Hippocampal formation (tissue), 2 donors: ENCODE measurements at regions not wholly inside any gene's neighbourhood (a gene's known extent, or its start where the extent isn't known, plus 50 kb on each side); places are given as distances from the start of the nearest gene placed in this dataset.
A peak's percentile ranks its signal among the peaks of the same experiment; 100 is the strongest.
"Not testable (repeated sequence)": the region's sequence is repeated elsewhere in the genome, so short reads cannot be mapped to it uniquely, and the experiment has no call there.

Source experiments
- DNase-seq, 2 donors: peaks; one replicate each; lab custom pipeline; 2025; lab: John Stamatoyannopoulos, UW

DNA sequence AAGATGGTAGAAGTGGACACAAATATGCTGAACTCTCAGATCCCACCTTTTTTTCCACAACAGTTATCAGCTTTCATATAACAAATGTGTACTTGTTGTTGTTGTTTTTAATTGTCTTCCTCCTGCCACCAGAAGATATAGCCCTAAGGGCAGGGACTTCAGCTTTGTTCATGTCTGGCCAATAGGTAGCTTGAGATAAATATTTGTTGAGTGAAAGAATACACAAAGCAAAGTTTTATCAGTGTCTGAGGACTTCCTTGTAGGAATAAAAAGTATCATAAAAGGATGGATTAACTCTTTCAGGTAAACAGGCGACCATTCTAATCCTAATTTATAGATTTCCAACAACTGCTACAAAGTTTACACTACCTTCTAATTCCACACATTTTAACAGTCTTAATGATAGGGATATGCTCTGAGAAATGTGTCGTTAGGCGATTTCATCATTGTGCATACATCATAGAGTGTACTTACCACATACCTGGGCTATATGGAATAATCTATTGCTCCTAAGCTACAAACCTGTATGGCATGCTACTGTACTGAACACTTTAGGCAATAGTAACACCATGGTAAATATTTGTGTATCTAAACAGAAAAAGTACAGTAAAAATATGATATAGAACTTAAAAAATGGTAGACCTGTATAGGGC, 186.1 kb downstream of the ATOH1 start:
- no peak for DNase-seq

GRCh38 chr4:94015956-94016355, 187.4 kb downstream of the ATOH1 start:
- DNase-seq = no peak

DNA sequence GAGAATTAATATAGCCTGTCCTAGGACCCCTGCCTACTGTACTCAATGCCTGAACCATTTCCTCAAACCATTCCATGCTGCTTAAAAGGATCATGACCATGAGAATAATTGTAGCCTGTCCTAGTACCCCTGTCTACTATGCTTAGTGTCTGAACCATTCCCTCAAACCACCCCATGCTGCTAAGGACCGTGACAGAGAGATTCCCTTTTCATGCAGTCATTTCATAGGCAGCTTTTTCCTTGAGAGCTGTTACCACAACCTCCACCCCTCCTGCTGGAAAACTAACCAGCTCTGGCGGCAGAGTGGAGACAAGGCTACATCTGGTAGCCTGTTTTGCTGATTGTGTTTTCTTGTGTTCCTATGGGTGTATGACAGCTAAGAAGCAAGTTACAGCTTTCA, 174.9 kb upstream of the SMARCAD1 start:
- no peak for DNase-seq

- no peak for DNase-seq
Measured at GRCh38 chr4:94036964-94037363, 170.7 kb upstream of the SMARCAD1 start.

GRCh38 chr4:94038195-94038594, 169.5 kb upstream of the SMARCAD1 start:
- no peak for DNase-seq

GRCh38 chr4:94039226-94039625, 168.4 kb upstream of the SMARCAD1 start:
- DNase-seq = no peak

DNA sequence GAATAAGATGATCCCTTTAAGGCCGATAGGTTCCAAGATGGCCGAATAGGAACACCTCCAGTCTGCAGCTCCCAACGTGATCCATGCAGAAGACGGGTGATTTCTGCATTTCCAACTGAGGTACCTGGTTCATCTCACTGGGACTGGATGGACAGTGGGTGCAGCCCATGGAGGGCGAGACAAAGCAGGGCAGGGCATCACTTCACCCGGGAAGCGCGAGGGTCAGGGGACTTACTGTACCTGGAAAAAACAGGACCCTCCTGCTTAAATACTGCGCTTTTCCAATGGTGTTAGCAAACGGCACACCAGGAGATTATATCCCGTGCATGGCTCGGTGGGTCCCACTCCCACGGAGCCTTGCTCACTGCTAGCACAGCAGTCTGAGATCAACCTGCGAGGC, 163.2 kb upstream of the SMARCAD1 start:
- DNase-seq = not testable (repeated sequence)

DNA sequence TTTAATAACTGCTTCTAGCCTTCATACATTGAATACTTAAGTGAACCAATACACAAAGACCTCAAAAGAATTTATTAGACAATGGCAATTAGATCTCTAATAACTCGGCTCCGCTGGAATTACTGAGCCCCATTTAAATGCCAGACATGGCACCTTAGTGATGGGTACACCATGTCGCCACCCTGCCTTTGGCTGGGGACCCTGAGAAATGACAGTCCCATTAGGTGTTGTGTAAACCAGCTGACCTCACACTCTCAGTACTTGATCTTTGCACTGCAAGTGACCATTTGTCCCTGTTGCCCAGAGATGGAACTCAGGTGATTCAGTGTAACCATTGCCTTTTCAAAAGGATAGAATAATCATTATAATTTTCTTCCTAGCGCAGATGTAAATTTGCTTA, 144.6 kb upstream of the SMARCAD1 start:
- DNase-seq = no peak

DNA sequence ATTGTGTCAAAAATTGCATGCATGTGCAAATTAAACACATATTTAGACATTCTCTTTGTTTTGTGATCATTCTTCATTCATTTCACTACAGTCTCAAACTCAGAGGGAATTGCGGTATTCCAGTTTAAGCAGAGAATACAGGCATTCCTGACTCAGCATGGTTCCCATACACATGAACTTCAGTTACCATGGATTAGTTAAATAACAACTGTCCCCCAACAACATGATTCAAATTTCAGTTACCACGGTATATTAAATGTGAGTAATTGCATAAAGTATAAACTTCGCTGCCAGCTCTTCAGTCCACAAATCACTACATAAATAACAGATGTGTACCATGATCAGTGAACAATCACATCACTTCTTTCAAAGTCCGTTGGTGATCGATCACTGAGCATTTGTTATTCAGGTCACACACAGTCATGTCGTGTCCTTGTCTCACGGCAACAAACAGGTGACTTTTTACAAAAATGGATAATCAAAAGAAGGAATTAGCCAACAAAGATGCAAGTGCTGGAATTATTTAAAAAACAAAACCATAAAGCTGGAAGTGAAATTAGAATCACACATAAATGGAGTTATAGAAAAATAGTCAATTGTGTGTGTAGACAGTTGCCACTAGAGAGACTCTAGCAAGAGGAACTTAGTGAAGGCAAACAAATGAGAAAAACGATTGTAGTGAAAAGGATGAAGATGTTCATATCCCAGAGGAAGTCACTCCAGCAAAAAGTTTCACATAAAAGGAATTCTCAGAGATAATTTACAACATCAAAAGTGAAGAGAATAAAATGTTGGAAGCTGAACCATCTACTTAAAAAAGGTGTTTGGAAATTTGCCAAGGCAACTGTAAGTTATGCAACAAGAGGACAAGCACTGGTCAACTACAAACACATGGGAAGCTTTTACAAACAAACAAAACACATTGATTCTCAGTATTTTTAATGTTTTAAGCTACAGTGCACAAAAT, 138.6 kb upstream of the SMARCAD1 start:
- DNase-seq = no peak

- DNase-seq = no peak
Measured at GRCh38 chr4:94076498-94076897, 131.2 kb upstream of the SMARCAD1 start.

DNA sequence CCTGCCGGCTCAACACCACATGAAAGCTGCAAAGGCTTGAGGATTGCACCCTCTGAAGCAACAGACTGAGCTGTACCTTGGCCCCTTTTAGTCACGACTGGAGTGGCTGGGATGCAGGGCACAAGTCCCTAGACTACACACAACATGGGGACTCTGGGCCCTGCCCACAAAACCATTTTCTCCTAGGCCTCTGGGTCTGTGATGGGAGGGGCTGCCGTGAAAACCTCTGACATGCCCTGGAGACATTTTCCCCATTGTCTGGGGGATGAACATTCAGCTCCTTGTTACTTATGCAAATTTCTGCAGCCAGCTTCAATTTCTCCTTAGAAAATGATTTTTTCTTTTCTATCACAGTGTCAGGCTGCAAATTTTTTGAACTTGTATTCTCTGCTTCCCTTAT, 123.5 kb upstream of the SMARCAD1 start:
- no peak for DNase-seq

DNA sequence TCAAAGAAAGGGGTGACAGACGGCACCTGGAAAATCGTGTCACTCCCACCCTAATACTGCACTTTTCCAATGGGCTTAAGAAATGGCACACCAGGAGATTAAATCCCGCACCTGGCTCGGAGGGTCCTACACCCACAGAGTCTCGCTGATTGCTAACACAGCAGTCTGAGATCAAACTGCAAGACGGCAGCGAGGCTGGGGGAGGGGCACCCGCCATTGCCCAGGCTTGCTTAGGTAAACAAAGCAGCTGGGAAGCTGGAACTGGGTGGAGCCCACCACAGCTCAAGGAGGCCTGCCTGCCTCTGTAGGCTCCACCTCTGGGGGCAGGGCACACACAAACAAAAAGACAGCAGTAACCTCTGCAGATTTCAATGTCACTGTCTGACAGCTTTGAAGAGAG, 108.5 kb upstream of the SMARCAD1 start:
- DNase-seq = not testable (repeated sequence)

DNA sequence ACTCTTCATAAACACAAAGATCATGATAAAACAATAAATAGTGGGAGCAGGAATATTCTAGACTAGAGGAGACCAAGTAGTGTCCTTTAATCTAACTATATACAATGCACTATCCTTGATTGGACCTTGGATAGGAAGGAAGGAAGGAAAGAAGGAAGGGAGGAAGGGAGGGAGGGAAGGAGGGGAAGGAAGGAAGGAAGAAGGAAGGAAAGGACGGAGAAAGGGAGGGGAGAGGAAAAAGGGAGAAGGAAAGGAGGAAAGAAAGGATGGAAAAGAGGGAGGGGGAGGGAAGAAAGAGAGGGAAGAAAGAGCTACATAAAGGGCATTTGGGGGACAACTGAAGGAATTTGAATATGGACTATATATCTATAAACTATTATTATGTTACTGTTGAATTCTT, 95.0 kb upstream of the SMARCAD1 start:
- no peak for DNase-seq

- no peak for DNase-seq
Measured at GRCh38 chr4:94115687-94116086, 92.0 kb upstream of the SMARCAD1 start.

- no peak for DNase-seq
Measured at GRCh38 chr4:94116842-94117241, 90.8 kb upstream of the SMARCAD1 start.

GRCh38 chr4:94126669-94127068, 81.0 kb upstream of the SMARCAD1 start:
- DNase-seq = peak in 1 of 2 donors; percentile 0

- DNase-seq = no peak
Measured at GRCh38 chr4:94127707-94128328, 79.8 kb upstream of the SMARCAD1 start.

DNA sequence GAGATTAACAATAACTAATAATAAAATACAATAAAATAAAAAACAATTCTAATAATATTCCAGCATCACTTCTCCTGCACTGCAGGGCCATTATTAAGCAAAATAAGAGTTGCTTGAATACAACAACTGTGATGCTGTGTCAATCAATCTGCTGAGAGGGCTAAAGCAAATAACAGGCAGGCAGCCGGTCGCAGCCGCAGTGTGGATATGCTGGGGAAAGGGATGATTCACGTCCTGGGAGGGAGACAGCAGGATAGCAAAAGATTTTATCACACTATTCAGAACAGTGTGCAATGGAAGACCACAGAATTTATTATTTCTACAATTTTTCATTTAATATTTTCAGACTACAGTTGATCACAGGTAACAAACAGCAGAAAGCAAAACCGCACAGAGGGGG, 76.5 kb upstream of the SMARCAD1 start:
- no peak for DNase-seq

GRCh38 chr4:94135701-94136100, 72.0 kb upstream of the SMARCAD1 start:
- no peak for DNase-seq

DNA sequence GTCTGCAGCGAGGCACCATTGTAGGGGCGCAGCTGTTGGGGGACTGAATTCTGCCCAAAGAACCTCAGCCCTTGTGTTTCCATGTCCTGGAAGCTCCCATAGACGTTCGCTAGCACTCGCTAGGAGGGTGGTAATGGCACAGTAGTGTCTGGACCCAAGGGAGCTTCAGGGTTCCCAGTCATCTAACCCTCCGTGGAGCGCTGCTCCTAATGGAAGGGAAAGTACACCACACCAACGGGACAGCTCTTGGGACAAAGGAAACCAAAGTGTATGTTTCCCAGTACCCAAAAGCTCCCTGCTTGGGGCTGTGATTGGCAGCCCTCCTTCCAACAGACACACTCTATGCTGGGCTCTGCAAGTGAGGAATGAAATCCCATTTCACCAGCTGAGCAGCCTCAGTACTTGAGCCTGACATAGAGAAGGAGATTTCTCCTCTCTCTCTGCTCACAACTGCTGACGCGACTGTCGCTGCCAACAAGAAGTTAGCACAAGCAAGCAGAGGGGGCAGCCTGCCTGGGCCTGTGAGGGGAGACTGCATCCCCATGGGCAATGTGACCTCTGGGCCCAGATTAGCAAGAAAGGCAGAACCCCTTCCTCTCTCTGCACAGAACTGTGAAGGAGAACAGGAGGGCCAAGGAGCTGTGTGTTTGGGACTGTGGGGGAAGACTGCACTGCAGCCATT, 67.6 kb upstream of the SMARCAD1 start:
- no peak for DNase-seq

- DNase-seq = no peak
Measured at GRCh38 chr4:94141001-94141400, 66.7 kb upstream of the SMARCAD1 start.

GRCh38 chr4:94148052-94148451, 59.6 kb upstream of the SMARCAD1 start:
- DNase-seq = not testable (repeated sequence)
